ENCODE measurements at regions not wholly inside any gene's neighbourhood (a gene's known extent, or its start where the extent isn't known, plus 50 kb on each side); places are given as distances from the start of the nearest gene placed in this dataset.

DNA sequence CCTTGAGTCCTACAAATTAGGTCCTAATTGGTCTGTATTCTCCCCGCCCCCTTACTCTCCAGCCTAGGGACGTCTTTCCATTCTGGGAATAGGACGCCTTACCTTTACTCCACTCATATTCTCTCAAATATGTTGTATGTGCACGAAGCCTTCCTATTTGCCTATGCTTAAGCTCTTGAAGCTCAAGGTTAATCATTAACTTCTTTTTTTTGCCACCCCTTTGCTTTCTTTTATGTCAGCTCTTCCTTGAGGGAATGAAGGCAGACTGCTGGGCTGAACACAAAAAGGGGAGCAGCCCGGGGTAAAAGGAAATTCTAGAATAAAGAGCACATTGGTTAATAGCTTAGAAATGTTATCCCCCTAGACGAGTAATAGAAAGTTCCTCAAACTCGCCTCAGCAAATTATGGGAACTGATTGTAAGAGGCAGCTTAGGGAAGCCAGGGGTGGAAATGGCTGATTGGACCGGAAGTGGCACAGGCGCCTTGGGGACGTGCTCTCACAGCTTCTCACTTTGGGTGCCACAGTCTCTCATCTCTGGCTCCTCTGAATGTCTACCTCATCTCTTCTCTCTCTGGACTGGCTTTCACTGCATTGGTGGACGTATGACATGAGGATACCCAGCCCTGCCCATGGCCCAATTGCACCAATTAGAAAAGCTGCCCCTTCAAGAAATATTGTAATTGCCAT, 122.3 kb upstream of the IL12B start:
- DNase-seq (no peak), ATAC-seq (no peak)
- Histone ChIP-seq H3K27ac (no peak overlapping the region), H3K36me3 (no peaks in the 10 kb centered on the region), H3K4me1 (peaks cover 0 to 22% (median 15%) of the 10 kb centered on the region in 9 donors), H3K9me3 (no peaks in the 10 kb centered on the region), H3K4me3 (no peak overlapping the region), H3K27me3 (peaks cover 0 to 6% (median 0%) of the 10 kb centered on the region in 7 donors)
- WGBS, 2 donors: 89 to 95% methylated on average over 11 of the region's 11 CpGs
- intact Hi-C loops (cut with DNase I): loop anchor here in 5 of 10 donors (5.0 kb wide), 2 partner anchors 55 to 465 kb away; partner anchors contain the start of gene ADRA1B (in 1 of the 5)
- TF ChIP-seq, protein P1, sequence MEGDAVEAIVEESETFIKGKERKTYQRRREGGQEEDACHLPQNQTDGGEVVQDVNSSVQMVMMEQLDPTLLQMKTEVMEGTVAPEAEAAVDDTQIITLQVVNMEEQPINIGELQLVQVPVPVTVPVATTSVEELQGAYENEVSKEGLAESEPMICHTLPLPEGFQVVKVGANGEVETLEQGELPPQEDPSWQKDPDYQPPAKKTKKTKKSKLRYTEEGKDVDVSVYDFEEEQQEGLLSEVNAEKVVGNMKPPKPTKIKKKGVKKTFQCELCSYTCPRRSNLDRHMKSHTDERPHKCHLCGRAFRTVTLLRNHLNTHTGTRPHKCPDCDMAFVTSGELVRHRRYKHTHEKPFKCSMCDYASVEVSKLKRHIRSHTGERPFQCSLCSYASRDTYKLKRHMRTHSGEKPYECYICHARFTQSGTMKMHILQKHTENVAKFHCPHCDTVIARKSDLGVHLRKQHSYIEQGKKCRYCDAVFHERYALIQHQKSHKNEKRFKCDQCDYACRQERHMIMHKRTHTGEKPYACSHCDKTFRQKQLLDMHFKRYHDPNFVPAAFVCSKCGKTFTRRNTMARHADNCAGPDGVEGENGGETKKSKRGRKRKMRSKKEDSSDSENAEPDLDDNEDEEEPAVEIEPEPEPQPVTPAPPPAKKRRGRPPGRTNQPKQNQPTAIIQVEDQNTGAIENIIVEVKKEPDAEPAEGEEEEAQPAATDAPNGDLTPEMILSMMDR (IDR thresholded peaks at IDR 0.05): no peak

DNA sequence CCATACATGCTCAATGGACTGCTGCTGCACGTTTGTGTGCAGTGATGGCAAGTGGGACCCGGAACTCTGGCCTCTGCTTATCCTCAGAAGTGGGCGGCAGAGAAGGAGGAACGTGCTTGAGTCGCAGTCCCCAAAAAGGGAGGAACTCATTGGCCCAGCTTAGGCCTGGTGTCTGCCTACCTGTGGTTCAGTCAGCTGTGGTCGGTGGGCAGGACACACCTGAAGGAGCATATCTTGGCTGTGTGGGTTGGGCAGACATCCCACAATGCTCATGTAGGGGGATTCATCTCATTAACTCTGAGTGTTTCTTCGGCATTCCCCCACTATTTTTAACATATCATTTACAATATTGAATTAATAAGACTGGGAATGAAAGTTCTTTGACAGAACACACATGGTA, 122.9 kb upstream of the IL12B start:
- TF ChIP-seq, protein P1 (IDR thresholded peaks at IDR 0.05): no peak
- Histone ChIP-seq H3K27me3 (peaks cover 0 to 6% (median 0%) of the 10 kb centered on the region in 7 donors), H3K27ac (no peak overlapping the region), H3K36me3 (no peaks in the 10 kb centered on the region), H3K9me3 (no peaks in the 10 kb centered on the region), H3K4me1 (peaks cover 0 to 22% (median 15%) of the 10 kb centered on the region in 9 donors), H3K4me3 (no peak overlapping the region)
- no peak for DNase-seq
- no peak for ATAC-seq
- 77 to 85% methylated on average over 7 of the region's 7 CpGs for WGBS, 2 donors
- intact Hi-C loops (cut with DNase I): loop anchor here in 5 of 10 donors (5.0 kb wide), 2 partner anchors 54 to 464 kb away; partner anchors contain the start of gene ADRA1B (in 1 of the 5)

DNA sequence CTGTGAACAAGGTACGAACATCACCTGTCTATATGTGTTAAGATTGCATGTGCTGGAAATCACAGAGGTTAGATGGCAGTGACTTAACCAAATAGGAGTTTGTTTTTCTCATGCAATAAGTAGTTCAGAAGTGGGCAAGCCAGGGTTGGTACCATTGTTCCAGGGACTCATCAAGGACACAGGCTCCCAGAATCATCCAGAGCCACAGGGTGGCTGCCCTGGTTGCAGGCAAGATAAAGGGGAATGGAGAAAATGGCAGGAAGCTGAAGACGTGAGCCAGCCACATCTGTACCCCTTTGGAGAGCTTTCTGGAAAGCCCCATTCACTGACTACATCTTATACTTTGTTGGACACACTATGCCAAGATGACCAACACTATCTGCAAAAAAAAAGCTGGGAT, 126.0 kb upstream of the IL12B start:
- Histone ChIP-seq H3K36me3 (no peaks in the 10 kb centered on the region), H3K4me1 (peaks cover 0 to 21% (median 9%) of the 10 kb centered on the region in 9 donors), H3K27me3 (peaks cover 0 to 6% (median 0%) of the 10 kb centered on the region in 7 donors), H3K9me3 (no peaks in the 10 kb centered on the region), H3K4me3 (no peak overlapping the region), H3K27ac (no peak overlapping the region)
- DNase-seq (no peak), ATAC-seq (no peak)
- TF ChIP-seq, protein P1 (IDR thresholded peaks at IDR 0.05): no peak
- WGBS, 2 donors: 80 to 89% methylated on average over 2 of the region's 2 CpGs
- intact Hi-C loops (cut with DNase I): no loop called here

- peak in 2 of 8 donors; percentile 25 to 55 for ATAC-seq
- Histone ChIP-seq H3K4me3 (no peak overlapping the region), H3K27ac (no peak overlapping the region), H3K27me3 (peaks cover 0 to 6% (median 0%) of the 10 kb centered on the region in 7 donors), H3K4me1 (peaks cover 0 to 15% (median 2%) of the 10 kb centered on the region in 9 donors), H3K36me3 (no peaks in the 10 kb centered on the region), H3K9me3 (no peaks in the 10 kb centered on the region)
- TF ChIP-seq, protein P1 (IDR thresholded peaks at IDR 0.05): no peak
- no peak for DNase-seq
- intact Hi-C loops (cut with DNase I): no loop called here
These were observed 126.6 kb upstream of the IL12B start for GRCh38 chr5:159456722-159457465.

Measured in heart right ventricle (tissue), 16 donors.